Neuron (in vitro differentiated cells): ENCODE measurements at regions not wholly inside any gene's neighbourhood (a gene's known extent, or its start where the extent isn't known, plus 50 kb on each side); places are given as distances from the start of the nearest gene placed in this dataset.
"Not testable (repeated sequence)": the region's sequence is repeated elsewhere in the genome, so short reads cannot be mapped to it uniquely, and the experiment has no call there.

Experiments
- H2AFZ ChIP-seq: one replicate; pipeline ENCODE4 v1.6.1; 2013; ENCODE audit warnings: low read depth, mild to moderate bottlenecking, inconsistent platforms, low read length, moderate library complexity
- H3K27me3 ChIP-seq: one replicate; pipeline ENCODE4 v1.6.1; 2013; ENCODE audit warnings: low read length; ENCODE audit not compliant: insufficient read depth
- H3K36me3 ChIP-seq: one replicate; pipeline ENCODE4 v1.6.1; 2013; ENCODE audit warnings: low read length; ENCODE audit not compliant: insufficient read depth
- H3K4me1 ChIP-seq: one replicate; pipeline ENCODE4 v1.6.1; 2013; ENCODE audit warnings: low read length; ENCODE audit not compliant: insufficient read depth
- H3K4me3 ChIP-seq: 2 replicates; pipeline ENCODE4 v1.5.1; 2013; ENCODE audit warnings: mild to moderate bottlenecking, low read length, moderate library complexity
- H3K9me3 ChIP-seq: one replicate; pipeline ENCODE4 v1.6.1; 2013; ENCODE audit warnings: low read length

- H3K4me1 ChIP-seq, H2AFZ ChIP-seq, H3K9me3 ChIP-seq, H3K27me3 ChIP-seq, H3K36me3 ChIP-seq, H3K4me3 ChIP-seq: not testable (repeated sequence)
Measured at GRCh38 chr7:6929588-6929987, 103.5 kb upstream of the CCZ1B start.

- H3K4me3 ChIP-seq, H3K9me3 ChIP-seq, H2AFZ ChIP-seq, H3K27me3 ChIP-seq, H3K36me3 ChIP-seq, H3K4me1 ChIP-seq: not testable (repeated sequence)
Measured at GRCh38 chr7:6930081-6930635, 104.1 kb upstream of the CCZ1B start.

- H3K4me1 ChIP-seq, H3K36me3 ChIP-seq, H3K9me3 ChIP-seq, H3K4me3 ChIP-seq, H3K27me3 ChIP-seq, H2AFZ ChIP-seq: not testable (repeated sequence)
Measured at GRCh38 chr7:6930787-6931186, 104.7 kb upstream of the CCZ1B start.

DNA sequence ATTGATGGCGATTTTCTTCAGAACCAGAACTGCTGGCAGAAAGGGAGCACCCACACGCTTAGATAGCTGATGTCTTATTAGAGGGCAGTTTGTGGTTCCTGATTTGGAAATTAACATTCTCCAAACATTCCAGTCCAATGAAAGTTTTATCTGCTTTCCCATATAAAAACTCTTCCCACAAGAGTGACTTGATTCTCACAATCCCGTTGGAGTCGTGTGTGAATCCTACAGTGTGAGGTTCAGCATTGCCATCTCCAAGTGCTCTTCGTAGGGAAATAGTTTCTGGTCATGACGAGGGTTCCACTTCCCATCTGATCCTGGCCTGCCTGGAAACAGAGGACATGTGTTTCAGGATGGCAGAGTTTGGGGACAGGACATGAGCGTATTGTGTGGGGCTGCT lies 105.4 kb upstream of the CCZ1B start:
- not testable (repeated sequence) for H3K4me1 ChIP-seq, H3K27me3 ChIP-seq, H2AFZ ChIP-seq, H3K36me3 ChIP-seq, H3K4me3 ChIP-seq, H3K9me3 ChIP-seq

DNA sequence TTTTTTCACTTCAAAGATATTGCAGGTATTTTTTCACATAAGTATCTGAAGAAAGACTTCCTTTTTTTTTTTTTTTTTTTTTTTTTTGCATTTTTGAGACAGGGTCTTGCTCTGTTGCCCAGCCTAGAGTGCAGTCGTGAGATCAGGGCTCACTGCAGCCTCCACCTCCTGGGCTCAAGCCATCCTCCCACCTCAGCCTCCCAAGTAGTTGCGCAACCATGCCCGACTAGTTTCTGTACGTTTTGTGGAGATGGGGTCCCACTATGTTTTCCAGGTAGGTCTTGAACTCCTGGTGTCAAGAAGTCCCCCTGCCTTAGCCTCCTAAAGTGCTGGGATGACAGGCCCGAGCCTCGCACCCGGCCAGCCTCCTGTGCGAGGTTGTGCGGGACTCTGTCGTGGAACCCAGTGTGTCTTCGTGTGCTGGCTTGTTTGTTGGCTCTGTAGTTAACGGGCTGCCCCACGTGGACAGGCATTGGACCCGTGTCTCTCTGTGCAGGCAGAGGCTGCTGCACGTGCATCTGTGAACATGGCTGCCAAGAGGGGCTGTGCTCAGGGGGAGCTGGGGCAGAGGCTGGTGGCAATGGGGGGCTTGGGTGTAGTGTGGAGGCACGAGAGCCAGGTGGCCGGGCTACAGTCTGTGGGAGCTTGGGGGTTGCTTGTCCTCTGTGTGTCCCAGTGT lies 108.0 kb upstream of the CCZ1B start:
- H3K4me3 ChIP-seq, H2AFZ ChIP-seq, H3K27me3 ChIP-seq, H3K36me3 ChIP-seq, H3K4me1 ChIP-seq, H3K9me3 ChIP-seq: not testable (repeated sequence)

- Histone ChIP-seq H2AFZ (no peak overlapping the region), H3K9me3 (no peaks in the 10 kb centered on the region), H3K4me3 (no peak overlapping the region), H3K36me3 (no peaks in the 10 kb centered on the region), H3K4me1 (no peaks in the 10 kb centered on the region), H3K27me3 (no peaks in the 10 kb centered on the region)
Measured at GRCh38 chr7:6934981-6935380, 108.9 kb upstream of the CCZ1B start.

GRCh38 chr7:6936626-6937025 lies 110.6 kb upstream of the CCZ1B start:
- not testable (repeated sequence) for H3K4me3 ChIP-seq, H2AFZ ChIP-seq, H3K36me3 ChIP-seq, H3K9me3 ChIP-seq, H3K4me1 ChIP-seq, H3K27me3 ChIP-seq

- not testable (repeated sequence) for H3K27me3 ChIP-seq, H3K4me3 ChIP-seq, H2AFZ ChIP-seq, H3K36me3 ChIP-seq, H3K4me1 ChIP-seq, H3K9me3 ChIP-seq
Measured at GRCh38 chr7:6937746-6938145, 111.7 kb upstream of the CCZ1B start.

DNA sequence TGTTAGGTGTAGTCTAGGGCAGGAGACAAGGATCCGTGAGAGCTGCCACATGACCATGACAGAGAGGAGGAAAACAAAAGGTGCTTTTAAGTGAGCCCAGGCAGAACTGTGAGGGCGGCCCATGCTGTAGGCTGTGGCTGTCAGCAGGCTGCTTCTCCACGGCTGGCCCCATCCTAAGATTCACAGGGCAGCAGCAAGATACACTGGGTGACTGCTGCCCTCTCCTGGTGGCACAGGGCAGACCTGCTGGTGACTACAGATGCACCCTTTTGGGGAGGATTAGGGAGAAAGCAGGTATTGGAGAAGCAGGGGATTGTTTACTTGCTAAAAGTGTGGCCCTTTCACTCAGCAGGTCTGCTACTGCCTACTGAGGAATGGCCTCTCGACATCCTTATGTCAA lies 112.2 kb upstream of the CCZ1B start:
- H2AFZ ChIP-seq, H3K9me3 ChIP-seq, H3K4me1 ChIP-seq, H3K36me3 ChIP-seq, H3K27me3 ChIP-seq, H3K4me3 ChIP-seq: not testable (repeated sequence)

- not testable (repeated sequence) for H3K36me3 ChIP-seq, H3K9me3 ChIP-seq, H2AFZ ChIP-seq, H3K4me3 ChIP-seq, H3K27me3 ChIP-seq, H3K4me1 ChIP-seq
Measured at GRCh38 chr7:6939126-6939525, 113.1 kb upstream of the CCZ1B start.

DNA sequence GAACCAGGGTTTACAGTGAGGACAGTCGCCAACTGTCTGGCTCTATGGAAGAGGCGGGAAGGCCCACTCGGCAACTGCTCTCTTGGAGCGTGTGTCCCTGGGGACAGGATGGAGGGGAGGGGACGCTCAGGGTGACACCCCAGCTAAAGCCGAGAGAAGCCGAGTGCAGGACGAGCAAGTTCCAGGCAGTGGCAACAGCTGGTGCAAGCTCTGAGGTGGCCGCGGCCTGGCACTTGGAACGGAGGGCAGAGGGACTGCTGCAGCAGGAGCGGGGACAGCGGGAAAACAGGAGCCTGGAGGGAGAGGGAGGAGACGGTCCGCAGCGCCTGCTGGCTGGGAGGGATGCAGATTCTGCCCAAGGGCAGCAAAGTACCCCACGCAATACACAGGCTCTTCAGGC lies 113.8 kb upstream of the CCZ1B start:
- H3K4me1 ChIP-seq, H3K4me3 ChIP-seq, H2AFZ ChIP-seq, H3K27me3 ChIP-seq, H3K9me3 ChIP-seq, H3K36me3 ChIP-seq: not testable (repeated sequence)

GRCh38 chr7:6946873-6947272 lies 120.8 kb upstream of the CCZ1B start:
- not testable (repeated sequence) for H3K9me3 ChIP-seq, H3K4me3 ChIP-seq

GRCh38 chr7:6950231-6950630 lies 124.2 kb upstream of the CCZ1B start:
- not testable (repeated sequence) for H3K36me3 ChIP-seq, H3K4me1 ChIP-seq, H3K9me3 ChIP-seq, H2AFZ ChIP-seq, H3K4me3 ChIP-seq, H3K27me3 ChIP-seq

More at GRCh38 chr7:6946873-6947272, 120.8 kb upstream of the CCZ1B start:
- not testable (repeated sequence) for H3K36me3 ChIP-seq, H3K4me1 ChIP-seq, H3K27me3 ChIP-seq, H2AFZ ChIP-seq

GRCh38 chr7:6951553-6951952 lies 125.5 kb upstream of the CCZ1B start:
- H3K36me3 ChIP-seq, H3K9me3 ChIP-seq, H3K4me1 ChIP-seq, H2AFZ ChIP-seq, H3K27me3 ChIP-seq, H3K4me3 ChIP-seq: not testable (repeated sequence)
